GM23338 (cell line): ENCODE measurements at regions not wholly inside any gene's neighbourhood (a gene's known extent, or its start where the extent isn't known, plus 50 kb on each side); places are given as distances from the start of the nearest gene placed in this dataset.

ENCODE experiments used
- ATAC-seq: fragments of 200-7000 bp; cut with Tn5 transposase; 3 replicates; pipeline ENCODE4 v1.9.1; 2020
- DNase-seq: peaks from one replicate; pipeline ENCODE4 v3.0.0-alpha.2; 2015; ENCODE audit warnings: low spot score
- H2AFZ ChIP-seq: fragments of 200-600 bp; sonication (generic); 2 replicates; pipeline ENCODE4 v1.8.0; 2016; ENCODE audit warnings: antibody characterized with exemption, mild to moderate bottlenecking, moderate library complexity
- H3F3A ChIP-seq: fragments of 200-600 bp; sonication (generic); replicated peaks from 2 replicates; pipeline ENCODE4 v1.8.0; 2017; ENCODE audit warnings: antibody characterized with exemption, mixed run types, low read depth
- H3K27ac ChIP-seq: fragments of 200-600 bp; sonication (generic); 2 replicates; pipeline ENCODE4 v1.6.1; 2016; ENCODE audit warnings: low read depth
- H3K27me3 ChIP-seq: fragments of 200-600 bp; sonication (generic); 2 replicates; pipeline ENCODE4 v1.8.0; 2016; ENCODE audit warnings: mild to moderate bottlenecking, mixed run types, moderate library complexity; ENCODE audit not compliant: insufficient read depth
- H3K36me3 ChIP-seq: fragments of 200-600 bp; sonication (generic); 2 replicates; pipeline ENCODE4 v1.8.0; 2016; ENCODE audit warnings: mild to moderate bottlenecking; ENCODE audit not compliant: insufficient read depth
- H3K4me1 ChIP-seq: fragments of 200-600 bp; sonication (generic); 2 replicates; pipeline ENCODE4 v1.8.0; 2016; ENCODE audit warnings: mild to moderate bottlenecking, moderate library complexity; ENCODE audit not compliant: insufficient read depth
- H3K4me2 ChIP-seq: fragments of 200-600 bp; sonication (generic); 2 replicates; pipeline ENCODE4 v1.7.1; 2017; ENCODE audit warnings: mixed run types
- H3K4me3 ChIP-seq: fragments of 200-600 bp; sonication (generic); 2 replicates; pipeline ENCODE4 v1.6.1; 2016; ENCODE audit warnings: mixed run types
- H3K79me2 ChIP-seq: fragments of 200-600 bp; sonication (generic); replicated peaks from 2 replicates; pipeline ENCODE4 v1.8.0; 2017; ENCODE audit warnings: mild to moderate bottlenecking; ENCODE audit not compliant: insufficient read depth
- H3K9me2 ChIP-seq: fragments of 200-600 bp; sonication (generic); 2 replicates; pipeline ENCODE4 v1.8.0; 2017; ENCODE audit not compliant: insufficient read depth
- H4K20me1 ChIP-seq: fragments of 200-600 bp; sonication (generic); replicated peaks from 2 replicates; pipeline ENCODE4 v1.8.0; 2017; ENCODE audit warnings: mild to moderate bottlenecking; ENCODE audit not compliant: insufficient read depth
- H3K27ac Mint-ChIP-seq: 2 replicates; pipeline ENCODE4 v1.8.0; 2020; ENCODE audit warnings: inconsistent platforms, mild to moderate bottlenecking, moderate library complexity, mixed read lengths
- H3K27me3 Mint-ChIP-seq: 3 replicates; pipeline ENCODE4 v1.8.0; 2022; ENCODE audit warnings: low read depth, mild to moderate bottlenecking, moderate library complexity, mixed read lengths, inconsistent platforms; ENCODE audit not compliant: insufficient read depth, poor library complexity
- H3K36me3 Mint-ChIP-seq: 3 replicates; pipeline ENCODE4 v1.8.0; 2021; ENCODE audit warnings: low read depth, mild to moderate bottlenecking, inconsistent platforms, moderate library complexity, mixed read lengths
- H3K4me1 Mint-ChIP-seq: 3 replicates; pipeline ENCODE4 v1.8.0; 2020; ENCODE audit warnings: mild to moderate bottlenecking, inconsistent platforms, mixed read lengths
- H3K4me3 Mint-ChIP-seq: 3 replicates; pipeline ENCODE4 v1.8.0; 2021; ENCODE audit warnings: moderate library complexity, mild to moderate bottlenecking, inconsistent platforms, mixed read lengths
- H3K9me3 Mint-ChIP-seq: 3 replicates; pipeline ENCODE4 v1.8.0; 2020; ENCODE audit warnings: moderate library complexity, mild to moderate bottlenecking, inconsistent platforms, mixed read lengths
- CREB1 ChIP-seq: fragments of 250-450 bp; sonication (Bioruptor Pico); IDR thresholded peaks from 2 replicates; pipeline ENCODE4 v1.5.0; 2020; ENCODE audit warnings: low read depth, mild to moderate bottlenecking, moderate library complexity
- CTCF ChIP-seq, 2 experiments: fragments of 200-600 bp in 1 of 2; sonication (generic) in 1 of 2; conservative IDR thresholded peaks; 2 replicates each; pipeline versions ENCODE4 v1.5.1 to v1.6.1; 2016 to 2017; ENCODE audit warnings: antibody characterized with exemption in 2 of 2, low read depth in 2 of 2, mild to moderate bottlenecking in 2 of 2, moderate library complexity in 1 of 2
- ETS1 ChIP-seq: IDR thresholded peaks from 2 replicates; pipeline ENCODE4 v1.6.1; 2016; ENCODE audit warnings: antibody characterized with exemption
- EZH2 ChIP-seq: fragments of 200-600 bp; sonication (generic); IDR thresholded peaks from one replicate; pipeline ENCODE4 v1.8.0; 2017; ENCODE audit warnings: antibody characterized with exemption, mild to moderate bottlenecking, low read depth; ENCODE audit not compliant: unreplicated experiment
- EZH2phosphoT487 ChIP-seq: fragments of 200-600 bp; sonication (generic); IDR thresholded peaks from one replicate; pipeline ENCODE4 v1.8.1; 2018; ENCODE audit warnings: antibody characterized with exemption; ENCODE audit not compliant: unreplicated experiment
- JUNB ChIP-seq: IDR thresholded peaks from one replicate; pipeline ENCODE4 v1.6.1; 2016; ENCODE audit warnings: antibody characterized with exemption; ENCODE audit not compliant: unreplicated experiment
- NANOG ChIP-seq: IDR thresholded peaks from 2 replicates; pipeline ENCODE4 v1.6.1; 2016; ENCODE audit warnings: antibody characterized with exemption, borderline replicate concordance
- POLR2AphosphoS5 ChIP-seq: IDR thresholded peaks from 2 replicates; pipeline ENCODE4 v1.6.1; 2016; ENCODE audit warnings: antibody characterized with exemption, low read depth
- STAT1 ChIP-seq: IDR thresholded peaks from one replicate; pipeline ENCODE4 v1.6.1; 2016; ENCODE audit warnings: antibody characterized with exemption; ENCODE audit not compliant: unreplicated experiment
- ZNF114 ChIP-seq: fragments of 250-450 bp; sonication (Bioruptor Pico); IDR thresholded peaks from 2 replicates; pipeline ENCODE4 v1.5.0; 2020; ENCODE audit warnings: mild to moderate bottlenecking, moderate library complexity
- ZNF331 ChIP-seq: fragments of 250-450 bp; sonication (Bioruptor Pico); IDR thresholded peaks from 2 replicates; pipeline ENCODE4 v1.5.0; 2020; ENCODE audit warnings: low read depth, mild to moderate bottlenecking, moderate library complexity
- TF ChIP-seq, protein P1 (sequence below): fragments of 250-450 bp; sonication (Bioruptor Pico); IDR thresholded peaks from 2 replicates; pipeline ENCODE4 v1.5.0; 2020; ENCODE audit warnings: mild to moderate bottlenecking, moderate library complexity
- TF ChIP-seq, protein P2 (sequence below): IDR thresholded peaks from one replicate; pipeline ENCODE4 v1.6.1; 2018; ENCODE audit warnings: antibody characterized with exemption; ENCODE audit not compliant: unreplicated experiment

- Histone ChIP-seq H4K20me1 (no peaks in the 10 kb centered on the region), H3F3A (no peaks in the 10 kb centered on the region), H3K36me3 (no peaks in the 10 kb centered on the region; the same call in 1 of the 2 replicates), H3K4me1 (no peaks in the 10 kb centered on the region), H3K4me3 (no peak overlapping the region), H3K79me2 (no peaks in the 10 kb centered on the region), H2AFZ (no peak overlapping the region), H3K27me3 (no peaks in the 10 kb centered on the region), H3K9me2 (0 out of 2 replicates have a peak, but pooled peaks cover 8% of the 10 kb centered on the region), H3K27ac (no peak overlapping the region), H3K4me2 (no peak overlapping the region)
- H3K4me1 Mint-ChIP-seq = no peaks in the 10 kb centered on the region
- H3K36me3 Mint-ChIP-seq = no peaks in the 10 kb centered on the region
- no peak for TF ChIP-seq EZH2
- TF ChIP-seq, protein P1, sequence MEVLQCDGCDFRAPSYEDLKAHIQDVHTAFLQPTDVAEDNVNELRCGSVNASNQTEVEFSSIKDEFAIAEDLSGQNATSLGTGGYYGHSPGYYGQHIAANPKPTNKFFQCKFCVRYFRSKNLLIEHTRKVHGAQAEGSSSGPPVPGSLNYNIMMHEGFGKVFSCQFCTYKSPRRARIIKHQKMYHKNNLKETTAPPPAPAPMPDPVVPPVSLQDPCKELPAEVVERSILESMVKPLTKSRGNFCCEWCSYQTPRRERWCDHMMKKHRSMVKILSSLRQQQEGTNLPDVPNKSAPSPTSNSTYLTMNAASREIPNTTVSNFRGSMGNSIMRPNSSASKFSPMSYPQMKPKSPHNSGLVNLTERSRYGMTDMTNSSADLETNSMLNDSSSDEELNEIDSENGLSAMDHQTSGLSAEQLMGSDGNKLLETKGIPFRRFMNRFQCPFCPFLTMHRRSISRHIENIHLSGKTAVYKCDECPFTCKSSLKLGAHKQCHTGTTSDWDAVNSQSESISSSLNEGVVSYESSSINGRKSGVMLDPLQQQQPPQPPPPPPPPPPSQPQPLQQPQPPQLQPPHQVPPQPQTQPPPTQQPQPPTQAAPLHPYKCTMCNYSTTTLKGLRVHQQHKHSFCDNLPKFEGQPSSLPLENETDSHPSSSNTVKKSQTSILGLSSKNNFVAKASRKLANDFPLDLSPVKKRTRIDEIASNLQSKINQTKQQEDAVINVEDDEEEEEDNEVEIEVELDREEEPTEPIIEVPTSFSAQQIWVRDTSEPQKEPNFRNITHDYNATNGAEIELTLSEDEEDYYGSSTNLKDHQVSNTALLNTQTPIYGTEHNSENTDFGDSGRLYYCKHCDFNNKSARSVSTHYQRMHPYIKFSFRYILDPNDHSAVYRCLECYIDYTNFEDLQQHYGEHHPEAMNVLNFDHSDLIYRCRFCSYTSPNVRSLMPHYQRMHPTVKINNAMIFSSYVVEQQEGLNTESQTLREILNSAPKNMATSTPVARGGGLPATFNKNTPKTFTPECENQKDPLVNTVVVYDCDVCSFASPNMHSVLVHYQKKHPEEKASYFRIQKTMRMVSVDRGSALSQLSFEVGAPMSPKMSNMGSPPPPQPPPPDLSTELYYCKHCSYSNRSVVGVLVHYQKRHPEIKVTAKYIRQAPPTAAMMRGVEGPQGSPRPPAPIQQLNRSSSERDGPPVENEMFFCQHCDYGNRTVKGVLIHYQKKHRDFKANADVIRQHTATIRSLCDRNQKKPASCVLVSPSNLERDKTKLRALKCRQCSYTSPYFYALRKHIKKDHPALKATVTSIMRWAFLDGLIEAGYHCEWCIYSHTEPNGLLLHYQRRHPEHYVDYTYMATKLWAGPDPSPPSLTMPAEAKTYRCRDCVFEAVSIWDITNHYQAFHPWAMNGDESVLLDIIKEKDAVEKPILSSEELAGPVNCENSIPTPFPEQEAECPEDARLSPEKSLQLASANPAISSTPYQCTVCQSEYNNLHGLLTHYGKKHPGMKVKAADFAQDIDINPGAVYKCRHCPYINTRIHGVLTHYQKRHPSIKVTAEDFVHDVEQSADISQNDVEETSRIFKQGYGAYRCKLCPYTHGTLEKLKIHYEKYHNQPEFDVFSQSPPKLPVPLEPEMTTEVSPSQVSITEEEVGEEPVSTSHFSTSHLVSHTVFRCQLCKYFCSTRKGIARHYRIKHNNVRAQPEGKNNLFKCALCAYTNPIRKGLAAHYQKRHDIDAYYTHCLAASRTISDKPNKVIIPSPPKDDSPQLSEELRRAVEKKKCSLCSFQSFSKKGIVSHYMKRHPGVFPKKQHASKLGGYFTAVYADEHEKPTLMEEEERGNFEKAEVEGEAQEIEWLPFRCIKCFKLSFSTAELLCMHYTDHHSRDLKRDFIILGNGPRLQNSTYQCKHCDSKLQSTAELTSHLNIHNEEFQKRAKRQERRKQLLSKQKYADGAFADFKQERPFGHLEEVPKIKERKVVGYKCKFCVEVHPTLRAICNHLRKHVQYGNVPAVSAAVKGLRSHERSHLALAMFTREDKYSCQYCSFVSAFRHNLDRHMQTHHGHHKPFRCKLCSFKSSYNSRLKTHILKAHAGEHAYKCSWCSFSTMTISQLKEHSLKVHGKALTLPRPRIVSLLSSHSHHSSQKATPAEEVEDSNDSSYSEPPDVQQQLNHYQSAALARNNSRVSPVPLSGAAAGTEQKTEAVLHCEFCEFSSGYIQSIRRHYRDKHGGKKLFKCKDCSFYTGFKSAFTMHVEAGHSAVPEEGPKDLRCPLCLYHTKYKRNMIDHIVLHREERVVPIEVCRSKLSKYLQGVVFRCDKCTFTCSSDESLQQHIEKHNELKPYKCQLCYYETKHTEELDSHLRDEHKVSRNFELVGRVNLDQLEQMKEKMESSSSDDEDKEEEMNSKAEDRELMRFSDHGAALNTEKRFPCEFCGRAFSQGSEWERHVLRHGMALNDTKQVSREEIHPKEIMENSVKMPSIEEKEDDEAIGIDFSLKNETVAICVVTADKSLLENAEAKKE (CRISPR knock-in tag) = no peak
- no peak for TF ChIP-seq ETS1
- TF ChIP-seq JUNB = no peak
- no peak for TF ChIP-seq STAT1
- no peak for TF ChIP-seq POLR2AphosphoS5
- TF ChIP-seq CREB1 = no peak
- TF ChIP-seq, protein P2, sequence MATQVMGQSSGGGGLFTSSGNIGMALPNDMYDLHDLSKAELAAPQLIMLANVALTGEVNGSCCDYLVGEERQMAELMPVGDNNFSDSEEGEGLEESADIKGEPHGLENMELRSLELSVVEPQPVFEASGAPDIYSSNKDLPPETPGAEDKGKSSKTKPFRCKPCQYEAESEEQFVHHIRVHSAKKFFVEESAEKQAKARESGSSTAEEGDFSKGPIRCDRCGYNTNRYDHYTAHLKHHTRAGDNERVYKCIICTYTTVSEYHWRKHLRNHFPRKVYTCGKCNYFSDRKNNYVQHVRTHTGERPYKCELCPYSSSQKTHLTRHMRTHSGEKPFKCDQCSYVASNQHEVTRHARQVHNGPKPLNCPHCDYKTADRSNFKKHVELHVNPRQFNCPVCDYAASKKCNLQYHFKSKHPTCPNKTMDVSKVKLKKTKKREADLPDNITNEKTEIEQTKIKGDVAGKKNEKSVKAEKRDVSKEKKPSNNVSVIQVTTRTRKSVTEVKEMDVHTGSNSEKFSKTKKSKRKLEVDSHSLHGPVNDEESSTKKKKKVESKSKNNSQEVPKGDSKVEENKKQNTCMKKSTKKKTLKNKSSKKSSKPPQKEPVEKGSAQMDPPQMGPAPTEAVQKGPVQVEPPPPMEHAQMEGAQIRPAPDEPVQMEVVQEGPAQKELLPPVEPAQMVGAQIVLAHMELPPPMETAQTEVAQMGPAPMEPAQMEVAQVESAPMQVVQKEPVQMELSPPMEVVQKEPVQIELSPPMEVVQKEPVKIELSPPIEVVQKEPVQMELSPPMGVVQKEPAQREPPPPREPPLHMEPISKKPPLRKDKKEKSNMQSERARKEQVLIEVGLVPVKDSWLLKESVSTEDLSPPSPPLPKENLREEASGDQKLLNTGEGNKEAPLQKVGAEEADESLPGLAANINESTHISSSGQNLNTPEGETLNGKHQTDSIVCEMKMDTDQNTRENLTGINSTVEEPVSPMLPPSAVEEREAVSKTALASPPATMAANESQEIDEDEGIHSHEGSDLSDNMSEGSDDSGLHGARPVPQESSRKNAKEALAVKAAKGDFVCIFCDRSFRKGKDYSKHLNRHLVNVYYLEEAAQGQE = no peak
- TF ChIP-seq CTCF (conservative IDR thresholded peaks at IDR 0.05; ENCODE audit: low read depth in 2 of 2) = no peak
- no peak for TF ChIP-seq ZNF331 (CRISPR knock-in tag)
- no peak for TF ChIP-seq ZNF114 (CRISPR knock-in tag)
- no peak for TF ChIP-seq NANOG
- no peak for TF ChIP-seq EZH2phosphoT487
- no peak overlapping the region for H3K27ac Mint-ChIP-seq
- ATAC-seq = no peak
- H3K9me3 Mint-ChIP-seq = no peaks in the 10 kb centered on the region; the same call in 2 of the 3 replicates
- DNase-seq = no peak
- no peaks in the 10 kb centered on the region for H3K27me3 Mint-ChIP-seq
- no peak overlapping the region for H3K4me3 Mint-ChIP-seq
Measured at GRCh38 chr20:22289442-22289841, 294.9 kb downstream of the FOXA2 start.
